ENCODE measurements at regions not wholly inside any gene's neighbourhood (a gene's known extent, or its start where the extent isn't known, plus 50 kb on each side); places are given as distances from the start of the nearest gene placed in this dataset.

GRCh38 chr7:53596230-53596629 is 560.8 kb downstream of the POM121L12 start:
- Histone ChIP-seq H3K4me3 (IDR thresholded peaks at IDR 0.05; ENCODE audit: insufficient read depth, low read depth, low read length) (no peak overlapping the region), H3K4me2 (no peak overlapping the region), H4K20me1 (ENCODE audit: insufficient read depth) (no peaks in the 10 kb centered on the region), H3K4me1 (ENCODE audit: low read depth, poor library complexity, severe bottlenecking) (no peaks in the 10 kb centered on the region), H3K79me2 (ENCODE audit: insufficient read depth, low read depth) (no peaks in the 10 kb centered on the region), H3K9ac (no peak overlapping the region), H3K36me3 (ENCODE audit: insufficient read depth) (no peaks in the 10 kb centered on the region), H3K27me3 (ENCODE audit: insufficient read depth, low read depth) (no peaks in the 10 kb centered on the region), H3K27ac (no peak overlapping the region), H2AFZ (ENCODE audit: low read depth) (no peak overlapping the region)
- TF ChIP-seq CTCF (conservative IDR thresholded peaks at IDR 0.05; ENCODE audit: low read depth, low read length): no peak

GRCh38 chr7:53600296-53600695 is 564.9 kb downstream of the POM121L12 start:
- Histone ChIP-seq H4K20me1 (ENCODE audit: insufficient read depth) (no peaks in the 10 kb centered on the region), H2AFZ (ENCODE audit: low read depth) (no peak overlapping the region), H3K79me2 (ENCODE audit: insufficient read depth, low read depth) (no peaks in the 10 kb centered on the region), H3K36me3 (ENCODE audit: insufficient read depth) (no peaks in the 10 kb centered on the region), H3K27ac (no peak overlapping the region), H3K4me2 (no peak overlapping the region), H3K4me3 (IDR thresholded peaks at IDR 0.05; ENCODE audit: insufficient read depth, low read depth, low read length) (no peak overlapping the region), H3K9ac (no peak overlapping the region), H3K27me3 (ENCODE audit: insufficient read depth, low read depth) (no peaks in the 10 kb centered on the region), H3K4me1 (ENCODE audit: low read depth, poor library complexity, severe bottlenecking) (peaks cover 2% of the 10 kb centered on the region)
- no peak for TF ChIP-seq CTCF (conservative IDR thresholded peaks at IDR 0.05; ENCODE audit: low read depth, low read length)

- H3K9ac ChIP-seq: no peak overlapping the region
- H3K27ac ChIP-seq: no peak overlapping the region
- no peak overlapping the region for H3K4me3 ChIP-seq (IDR thresholded peaks at IDR 0.05; ENCODE audit: insufficient read depth, low read depth, low read length)
- TF ChIP-seq CTCF (conservative IDR thresholded peaks at IDR 0.05; ENCODE audit: low read depth, low read length): no peak
- no peaks in the 10 kb centered on the region for H3K36me3 ChIP-seq (ENCODE audit: insufficient read depth)
- no peak overlapping the region for H2AFZ ChIP-seq (ENCODE audit: low read depth)
- H3K79me2 ChIP-seq (ENCODE audit: insufficient read depth, low read depth): no peaks in the 10 kb centered on the region
- no peaks in the 10 kb centered on the region for H4K20me1 ChIP-seq (ENCODE audit: insufficient read depth)
- H3K27me3 ChIP-seq (ENCODE audit: insufficient read depth, low read depth): no peaks in the 10 kb centered on the region
- no peak overlapping the region for H3K4me2 ChIP-seq
- peaks cover 2% of the 10 kb centered on the region for H3K4me1 ChIP-seq (ENCODE audit: low read depth, poor library complexity, severe bottlenecking)
Observed at GRCh38 chr7:53602817-53603418, 567.5 kb downstream of the POM121L12 start.

- no peak overlapping the region for H2AFZ ChIP-seq (ENCODE audit: low read depth)
- H3K27ac ChIP-seq: no peak overlapping the region
- no peak for TF ChIP-seq CTCF (conservative IDR thresholded peaks at IDR 0.05; ENCODE audit: low read depth, low read length)
- no peaks in the 10 kb centered on the region for H3K79me2 ChIP-seq (ENCODE audit: insufficient read depth, low read depth)
- no peaks in the 10 kb centered on the region for H3K36me3 ChIP-seq (ENCODE audit: insufficient read depth)
- no peak overlapping the region for H3K4me3 ChIP-seq (IDR thresholded peaks at IDR 0.05; ENCODE audit: insufficient read depth, low read depth, low read length)
- no peak overlapping the region for H3K4me2 ChIP-seq
- H4K20me1 ChIP-seq (ENCODE audit: insufficient read depth): no peaks in the 10 kb centered on the region
- H3K27me3 ChIP-seq (ENCODE audit: insufficient read depth, low read depth): no peaks in the 10 kb centered on the region
- no peak overlapping the region for H3K9ac ChIP-seq
- peaks cover 2% of the 10 kb centered on the region for H3K4me1 ChIP-seq (ENCODE audit: low read depth, poor library complexity, severe bottlenecking)
Observed at GRCh38 chr7:53603461-53603860, 568.0 kb downstream of the POM121L12 start.

Data from KMS-11 (cell line).